Mesenchymal stem cell (in vitro differentiated cells and primary cell): ENCODE measurements at regions not wholly inside any gene's neighbourhood (a gene's known extent, or its start where the extent isn't known, plus 50 kb on each side); places are given as distances from the start of the nearest gene placed in this dataset.

Experiments
- DNase-seq: peaks from one replicate; pipeline ENCODE4 v3.0.0-alpha.2; 2013
- H2AFZ ChIP-seq: one replicate; pipeline ENCODE4 v1.6.1; 2013; ENCODE audit warnings: low read depth, mild to moderate bottlenecking, control low read depth, inconsistent platforms, low read length, moderate library complexity
- H2AK5ac ChIP-seq: 2 replicates; pipeline ENCODE4 v1.6.1; 2013; ENCODE audit warnings: low read length, moderate library complexity, mild to moderate bottlenecking, inconsistent platforms; ENCODE audit not compliant: severe bottlenecking
- H2BK120ac ChIP-seq: one replicate; pipeline ENCODE4 v1.6.1; 2013; ENCODE audit warnings: low read depth, mild to moderate bottlenecking, inconsistent platforms, low read length, moderate library complexity
- H2BK12ac ChIP-seq, 2 experiments: one replicate each; pipeline ENCODE4 v1.6.1; 2013; ENCODE audit warnings: inconsistent platforms in 2 of 2, low read length in 2 of 2, mild to moderate bottlenecking in 2 of 2, moderate library complexity in 2 of 2, control low read depth in 1 of 2
- H2BK15ac ChIP-seq: one replicate; pipeline ENCODE4 v1.6.1; 2013; ENCODE audit warnings: mild to moderate bottlenecking, low read depth, inconsistent platforms; ENCODE audit not compliant: poor library complexity, severe bottlenecking
- H2BK5ac ChIP-seq: 2 replicates; pipeline ENCODE4 v1.6.1; 2013; ENCODE audit warnings: low read depth, mild to moderate bottlenecking, low read length, control low read depth, inconsistent platforms; ENCODE audit not compliant: poor library complexity, severe bottlenecking
- H3K14ac ChIP-seq, 2 experiments: one replicate each; pipeline ENCODE4 v1.6.1; 2013; ENCODE audit warnings: inconsistent platforms in 2 of 2, low read length in 2 of 2, control low read depth in 1 of 2, mild to moderate bottlenecking in 1 of 2, moderate library complexity in 1 of 2
- H3K18ac ChIP-seq, 2 experiments: one replicate each; pipeline ENCODE4 v1.6.1; 2013; ENCODE audit warnings: inconsistent platforms in 2 of 2, low read length in 2 of 2, control low read depth in 1 of 2, low read depth in 1 of 2, mild to moderate bottlenecking in 1 of 2
- H3K23ac ChIP-seq, 2 experiments: one replicate each; pipeline ENCODE4 v1.6.1; 2013; ENCODE audit warnings: inconsistent platforms in 2 of 2, low read length in 2 of 2, mild to moderate bottlenecking in 2 of 2, moderate library complexity in 2 of 2, control low read depth in 1 of 2
- H3K27ac ChIP-seq: 2 replicates; pipeline ENCODE4 v1.5.1; 2013; ENCODE audit warnings: mild to moderate bottlenecking, moderate library complexity, low read length, control low read depth, inconsistent platforms; ENCODE audit not compliant: poor library complexity, severe bottlenecking
- H3K27me3 ChIP-seq, 2 experiments: 2 replicates each; pipeline versions ENCODE4 v1.6.1 to v1.7.0; 2013; ENCODE audit warnings: low read length in 2 of 2, mild to moderate bottlenecking in 2 of 2, moderate library complexity in 2 of 2, control low read depth in 1 of 2, inconsistent platforms in 1 of 2; ENCODE audit not compliant: control insufficient read depth in 1 of 2, insufficient read depth in 1 of 2
- H3K36me3 ChIP-seq, 2 experiments: 2 replicates each; pipeline versions ENCODE4 v1.6.1 to v1.7.0; 2013; ENCODE audit warnings: low read length in 2 of 2, control low read depth in 1 of 2, inconsistent platforms in 1 of 2, low read depth in 1 of 2, mild to moderate bottlenecking in 1 of 2; ENCODE audit not compliant: insufficient read depth in 2 of 2, control insufficient read depth in 1 of 2
- H3K4ac ChIP-seq, 2 experiments: one replicate each; pipeline ENCODE4 v1.6.1; 2013; ENCODE audit warnings: inconsistent platforms in 2 of 2, low read length in 2 of 2, mild to moderate bottlenecking in 2 of 2, moderate library complexity in 2 of 2, control low read depth in 1 of 2, low read depth in 1 of 2
- H3K4me1 ChIP-seq: 2 replicates; pipeline ENCODE4 v1.6.1; 2013; ENCODE audit warnings: low read depth, low read length, control low read depth; ENCODE audit not compliant: control insufficient read depth, insufficient read depth
- H3K4me2 ChIP-seq: 2 replicates; pipeline ENCODE4 v1.6.1; 2013; ENCODE audit warnings: low read length, mild to moderate bottlenecking, inconsistent platforms; ENCODE audit not compliant: poor library complexity, severe bottlenecking
- H3K4me3 ChIP-seq, 2 experiments: 2 replicates each; pipeline versions ENCODE4 v1.5.1 to v1.7.0; 2013; ENCODE audit warnings: low read length in 2 of 2, mild to moderate bottlenecking in 2 of 2, control low read depth in 1 of 2, low read depth in 1 of 2; ENCODE audit not compliant: insufficient read depth in 1 of 2
- H3K79me1 ChIP-seq: replicated peaks from 2 replicates; pipeline ENCODE4 v1.6.1; 2013; ENCODE audit warnings: mild to moderate bottlenecking, control low read depth, low read length, inconsistent platforms; ENCODE audit not compliant: poor library complexity, severe bottlenecking
- H3K9ac ChIP-seq: 2 replicates; pipeline ENCODE4 v1.7.0; 2013; ENCODE audit warnings: mild to moderate bottlenecking, low read length, moderate library complexity
- H3K9me3 ChIP-seq: 2 replicates; pipeline ENCODE4 v1.7.0; 2013; ENCODE audit warnings: mild to moderate bottlenecking, low read length; ENCODE audit not compliant: control insufficient read depth
- H4K8ac ChIP-seq: one replicate; pipeline ENCODE4 v1.6.1; 2013; ENCODE audit warnings: inconsistent platforms, mild to moderate bottlenecking, low read length, moderate library complexity
- H4K91ac ChIP-seq: one replicate; pipeline ENCODE4 v1.6.1; 2013; ENCODE audit warnings: mild to moderate bottlenecking, low read length, inconsistent platforms
- WGBS: methylation state at CpG from one replicate; pipeline ENCODE4 v1.1.7; 2013; ENCODE audit warnings: mixed read lengths; 5-methylcytosine and 5-hydroxymethylcytosine counted together

DNA sequence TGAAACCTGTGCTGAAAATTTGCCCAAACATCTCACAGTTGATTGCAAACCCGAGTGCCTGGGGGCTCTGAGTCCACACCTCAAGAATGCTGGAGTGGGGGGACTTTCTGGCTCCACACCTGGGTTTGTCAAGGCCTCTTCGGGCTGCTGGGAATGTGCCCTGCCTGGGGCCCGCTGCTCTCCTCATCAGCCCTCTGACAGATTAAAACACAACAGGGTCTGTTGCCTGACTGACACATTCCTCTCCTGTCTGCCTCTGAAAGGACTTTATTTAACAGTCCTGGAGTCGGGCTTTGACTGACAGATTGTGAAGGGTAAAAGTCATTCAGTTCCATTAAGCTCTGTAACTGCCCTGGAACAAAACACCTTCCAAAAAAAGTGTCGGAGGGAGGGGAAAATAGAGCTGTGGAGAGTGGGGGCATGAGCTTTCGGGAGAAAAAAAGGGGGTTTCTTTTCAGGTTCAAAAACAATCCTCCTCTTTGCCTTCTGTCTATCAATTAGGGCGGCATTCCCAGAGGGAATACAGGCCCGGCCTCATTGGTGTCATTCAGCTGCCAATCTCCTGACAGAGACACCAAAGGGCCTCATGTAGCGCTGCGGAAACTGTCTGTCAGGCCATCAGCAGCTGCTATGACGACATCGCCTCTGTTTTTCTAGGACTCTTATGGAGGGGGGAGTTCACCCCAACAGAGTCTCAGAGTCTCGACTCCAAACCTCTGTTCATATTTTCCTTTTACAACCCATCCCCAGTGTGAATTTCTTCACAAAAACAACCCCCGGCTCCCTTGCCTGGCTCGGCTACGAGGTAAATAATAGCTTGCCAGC lies 398.8 kb upstream of the NFE2L3 start:
- H2BK5ac ChIP-seq, result no peak overlapping the region
- H3K4me2 ChIP-seq, result no peak overlapping the region
- no peak overlapping the region for H3K23ac ChIP-seq
- peak overlapping the region in 1 of 2 experiments; percentile 47 for H3K4ac ChIP-seq
- H2BK120ac ChIP-seq, result no peak overlapping the region
- H2BK12ac ChIP-seq, result peak overlapping the region in 1 of 2 experiments; percentile 76
- peak overlapping the region; percentile 63 for H2BK15ac ChIP-seq
- peaks cover 0 to 2% of the 10 kb centered on the region in 2 experiments for H3K27me3 ChIP-seq
- no peak overlapping the region for H3K4me3 ChIP-seq
- H3K9ac ChIP-seq, result no peak overlapping the region
- no peak overlapping the region for H4K91ac ChIP-seq
- H3K79me1 ChIP-seq, result no peaks in the 10 kb centered on the region
- peak overlapping the region; percentile 6 for H3K27ac ChIP-seq
- no peaks in the 10 kb centered on the region for H3K9me3 ChIP-seq
- no peak overlapping the region for H3K14ac ChIP-seq
- H4K8ac ChIP-seq, result peak overlapping the region; percentile 60
- no peak overlapping the region for H2AFZ ChIP-seq
- H3K4me1 ChIP-seq, result peaks cover 3% of the 10 kb centered on the region
- no peaks in the 10 kb centered on the region for H3K36me3 ChIP-seq
- DNase-seq, result no peak
- WGBS, result 57% methylated on average over 11 of the region's 16 CpGs
- H3K18ac ChIP-seq, result peak overlapping the region; percentile 39 to 43
- H2AK5ac ChIP-seq, result no peak overlapping the region

DNA sequence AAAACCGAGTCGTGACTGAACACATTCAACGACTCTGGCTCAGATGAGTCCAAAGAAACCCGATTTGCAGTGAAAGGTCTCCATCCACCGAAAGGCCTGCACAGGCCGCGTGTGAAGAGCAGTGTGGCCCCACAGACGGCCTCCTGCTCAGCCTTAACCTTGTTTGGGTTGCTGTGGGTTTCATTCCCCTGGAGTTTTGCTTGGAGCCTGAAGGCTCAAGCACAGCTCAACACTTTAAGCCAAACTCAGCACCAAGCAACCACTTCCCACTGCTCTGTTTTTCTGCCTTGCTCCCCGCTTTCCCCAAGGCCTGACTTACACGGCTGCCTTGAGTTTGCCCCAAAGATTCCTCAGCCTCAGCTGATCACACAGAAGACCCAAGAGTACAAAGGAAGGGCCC lies 398.2 kb upstream of the NFE2L3 start:
- no peaks in the 10 kb centered on the region for H3K79me1 ChIP-seq
- H3K27ac ChIP-seq, result peak overlapping the region; percentile 7
- peak overlapping the region in 1 of 2 experiments; percentile 44 for H2BK12ac ChIP-seq
- no peak for DNase-seq
- no peak overlapping the region for H3K18ac ChIP-seq
- no peak overlapping the region for H3K9ac ChIP-seq
- H3K27me3 ChIP-seq, result peaks cover 0 to 2% of the 10 kb centered on the region in 2 experiments
- no peak overlapping the region for H3K14ac ChIP-seq
- no peak overlapping the region for H3K4me3 ChIP-seq
- peaks cover 3% of the 10 kb centered on the region for H3K4me1 ChIP-seq
- no peak overlapping the region for H4K8ac ChIP-seq
- no peak overlapping the region for H3K4ac ChIP-seq
- peak overlapping the region in 1 of 2 experiments; percentile 64 for H3K23ac ChIP-seq
- peak overlapping the region; percentile 30 for H2AK5ac ChIP-seq
- 92% methylated on average over 10 of the region's 10 CpGs for WGBS
- no peak overlapping the region for H2BK5ac ChIP-seq
- H3K4me2 ChIP-seq, result no peak overlapping the region
- no peaks in the 10 kb centered on the region for H3K36me3 ChIP-seq
- no peak overlapping the region for H2BK15ac ChIP-seq
- H4K91ac ChIP-seq, result no peak overlapping the region
- H2AFZ ChIP-seq, result no peak overlapping the region
- no peak overlapping the region for H2BK120ac ChIP-seq
- no peaks in the 10 kb centered on the region for H3K9me3 ChIP-seq

DNA sequence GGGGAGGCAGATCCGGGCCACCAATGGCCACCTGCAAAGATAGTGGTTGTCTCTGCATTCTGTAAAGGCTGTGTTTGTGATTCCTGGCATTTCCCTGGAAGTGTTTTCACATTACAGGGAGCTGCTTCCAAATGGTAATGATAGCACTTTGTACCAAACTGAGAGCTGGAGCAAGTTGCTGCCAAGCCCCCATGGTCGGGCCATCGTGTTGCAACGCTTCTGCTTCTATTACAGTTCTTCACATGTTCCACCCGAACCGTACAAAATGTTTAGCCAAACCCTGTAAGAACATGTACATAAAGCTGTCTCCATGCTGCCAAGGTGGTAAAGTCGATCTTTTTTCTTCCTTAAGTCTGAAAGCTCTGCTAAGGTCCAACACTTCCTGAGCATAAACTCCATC lies 397.7 kb upstream of the NFE2L3 start:
- H2BK120ac ChIP-seq, result no peak overlapping the region
- no peaks in the 10 kb centered on the region for H3K9me3 ChIP-seq
- peaks cover 0 to 2% of the 10 kb centered on the region in 2 experiments for H3K27me3 ChIP-seq
- no peak for DNase-seq
- no peak overlapping the region for H3K18ac ChIP-seq
- H4K91ac ChIP-seq, result no peak overlapping the region
- H3K4ac ChIP-seq, result no peak overlapping the region
- 95% methylated on average over 7 of the region's 7 CpGs for WGBS
- H2BK5ac ChIP-seq, result no peak overlapping the region
- no peak overlapping the region for H2BK15ac ChIP-seq
- H3K36me3 ChIP-seq, result no peaks in the 10 kb centered on the region
- H3K23ac ChIP-seq, result no peak overlapping the region
- H3K4me2 ChIP-seq, result no peak overlapping the region
- peak overlapping the region in 1 of 2 experiments; percentile 44 for H2BK12ac ChIP-seq
- H3K9ac ChIP-seq, result no peak overlapping the region
- no peak overlapping the region for H3K14ac ChIP-seq
- no peak overlapping the region for H2AFZ ChIP-seq
- no peak overlapping the region for H4K8ac ChIP-seq
- no peak overlapping the region for H2AK5ac ChIP-seq
- peaks cover 3% of the 10 kb centered on the region for H3K4me1 ChIP-seq
- H3K79me1 ChIP-seq, result no peaks in the 10 kb centered on the region
- no peak overlapping the region for H3K27ac ChIP-seq
- no peak overlapping the region for H3K4me3 ChIP-seq

DNA sequence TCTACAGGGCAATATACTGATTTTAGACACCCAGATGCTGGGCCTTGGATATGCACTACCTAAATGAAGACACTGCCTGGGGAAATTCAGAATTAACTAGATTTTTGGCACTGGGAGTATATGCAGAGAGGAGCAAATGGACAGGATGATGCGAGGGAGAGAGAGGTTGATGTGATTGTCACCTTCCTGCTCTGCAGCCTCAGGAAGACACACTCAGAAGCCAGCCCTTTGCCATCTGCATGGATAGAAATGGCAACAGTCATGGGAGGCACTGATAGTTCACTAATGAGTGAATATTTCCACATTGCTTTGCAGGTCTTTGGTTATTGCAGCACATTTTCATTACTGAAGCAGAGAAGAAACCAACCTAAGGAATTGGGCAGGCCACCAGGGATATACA lies 397.2 kb upstream of the NFE2L3 start:
- H3K18ac ChIP-seq, result no peak overlapping the region
- 76% methylated on average over 1 of the region's 1 CpG for WGBS
- no peak overlapping the region for H2AFZ ChIP-seq
- peaks cover 3% of the 10 kb centered on the region for H3K4me1 ChIP-seq
- no peak overlapping the region for H3K4me2 ChIP-seq
- H3K79me1 ChIP-seq, result no peaks in the 10 kb centered on the region
- no peak overlapping the region for H4K8ac ChIP-seq
- DNase-seq, result no peak
- H3K9me3 ChIP-seq, result no peaks in the 10 kb centered on the region
- H3K36me3 ChIP-seq, result no peaks in the 10 kb centered on the region
- H3K27ac ChIP-seq, result no peak overlapping the region
- no peak overlapping the region for H3K4ac ChIP-seq
- no peak overlapping the region for H2BK120ac ChIP-seq
- no peak overlapping the region for H4K91ac ChIP-seq
- H3K27me3 ChIP-seq, result peaks cover 0 to 2% of the 10 kb centered on the region in 2 experiments
- H2AK5ac ChIP-seq, result no peak overlapping the region
- H2BK5ac ChIP-seq, result no peak overlapping the region
- H3K9ac ChIP-seq, result no peak overlapping the region
- no peak overlapping the region for H3K4me3 ChIP-seq
- no peak overlapping the region for H2BK15ac ChIP-seq
- H3K23ac ChIP-seq, result no peak overlapping the region
- no peak overlapping the region for H2BK12ac ChIP-seq
- H3K14ac ChIP-seq, result no peak overlapping the region
